ENCODE measurements at regions not wholly inside any gene's neighbourhood (a gene's known extent, or its start where the extent isn't known, plus 50 kb on each side); places are given as distances from the start of the nearest gene placed in this dataset.

GRCh38 chr4:92253550-92253949 is 50.2 kb upstream of the GRID2 start:
- no peaks in the 10 kb centered on the region for H3K36me3 Mint-ChIP-seq (ENCODE audit: low read depth)
- no peak for TF ChIP-seq CTCF (IDR thresholded peaks at IDR 0.05; ENCODE audit: unreplicated experiment in 3 of 3)
- H3K9me3 Mint-ChIP-seq: peaks cover 26% of the 10 kb centered on the region
- no peak overlapping the region for H3K27ac Mint-ChIP-seq
- no peak overlapping the region for H3K4me3 Mint-ChIP-seq
- no peaks in the 10 kb centered on the region for H3K27me3 Mint-ChIP-seq (ENCODE audit: low read depth)
- H3K4me1 Mint-ChIP-seq: no peaks in the 10 kb centered on the region

Data from nephron (organoid).